ENCODE measurements at regions not wholly inside any gene's neighbourhood (a gene's known extent, or its start where the extent isn't known, plus 50 kb on each side); places are given as distances from the start of the nearest gene placed in this dataset.
"Not testable (repeated sequence)": the region's sequence is repeated elsewhere in the genome, so short reads cannot be mapped to it uniquely, and the experiment has no call there.

GRCh38 chr13:59300355-59301173 is 863.2 kb downstream of the DIAPH3 start:
- DNase-seq (ENCODE audit: low spot score) = no peak

- DNase-seq (ENCODE audit: low spot score) = no peak
Measured at GRCh38 chr13:59301174-59301567, 862.6 kb downstream of the DIAPH3 start.

GRCh38 chr13:59303433-59303832 is 860.3 kb downstream of the DIAPH3 start:
- no peak for DNase-seq (ENCODE audit: low spot score)

- no peak for DNase-seq (ENCODE audit: low spot score)
Measured at GRCh38 chr13:59304596-59304995, 859.1 kb downstream of the DIAPH3 start.

GRCh38 chr13:59305896-59306295 is 857.8 kb downstream of the DIAPH3 start:
- DNase-seq (ENCODE audit: low spot score) = no peak

- DNase-seq (ENCODE audit: low spot score) = no peak
Measured at GRCh38 chr13:59312776-59313175, 851.0 kb downstream of the DIAPH3 start.

GRCh38 chr13:59318320-59318930 is 845.3 kb downstream of the DIAPH3 start:
- DNase-seq (ENCODE audit: low spot score) = peak; percentile 80

- DNase-seq (ENCODE audit: low spot score) = no peak
Measured at GRCh38 chr13:59319276-59319675, 844.5 kb downstream of the DIAPH3 start.

GRCh38 chr13:59320021-59320420 is 843.7 kb downstream of the DIAPH3 start:
- no peak for DNase-seq (ENCODE audit: low spot score)

- DNase-seq (ENCODE audit: low spot score) = not testable (repeated sequence)
Measured at GRCh38 chr13:59324401-59324800, 839.3 kb downstream of the DIAPH3 start.

- no peak for DNase-seq (ENCODE audit: low spot score)
Measured at GRCh38 chr13:59326717-59327116, 837.0 kb downstream of the DIAPH3 start.

- DNase-seq (ENCODE audit: low spot score) = no peak
Measured at GRCh38 chr13:59330764-59331163, 833.0 kb downstream of the DIAPH3 start.

GRCh38 chr13:59332966-59333365 is 830.8 kb downstream of the DIAPH3 start:
- DNase-seq (ENCODE audit: low spot score) = no peak

- DNase-seq (ENCODE audit: low spot score) = no peak
Measured at GRCh38 chr13:59337070-59337469, 826.7 kb downstream of the DIAPH3 start.

GRCh38 chr13:59340151-59340550 is 823.6 kb downstream of the DIAPH3 start:
- no peak for DNase-seq (ENCODE audit: low spot score)

GRCh38 chr13:59340581-59340980 is 823.1 kb downstream of the DIAPH3 start:
- DNase-seq (ENCODE audit: low spot score) = no peak

GRCh38 chr13:59342400-59342799 is 821.3 kb downstream of the DIAPH3 start:
- no peak for DNase-seq (ENCODE audit: low spot score)

- DNase-seq (ENCODE audit: low spot score) = no peak
Measured at GRCh38 chr13:59343132-59343531, 820.6 kb downstream of the DIAPH3 start.

- DNase-seq (ENCODE audit: low spot score) = no peak
Measured at GRCh38 chr13:59343993-59344822, 819.5 kb downstream of the DIAPH3 start.

- no peak for DNase-seq (ENCODE audit: low spot score)
Measured at GRCh38 chr13:59345311-59345710, 818.4 kb downstream of the DIAPH3 start.

- DNase-seq (ENCODE audit: low spot score) = peak; percentile 74
Measured at GRCh38 chr13:59346999-59347723, 816.6 kb downstream of the DIAPH3 start.

GRCh38 chr13:59348617-59349016 is 815.1 kb downstream of the DIAPH3 start:
- no peak for DNase-seq (ENCODE audit: low spot score)

All from left forelimb (tissue), 1 donor.